Tibial nerve (tissue), 3 donors: ENCODE measurements at regions not wholly inside any gene's neighbourhood (a gene's known extent, or its start where the extent isn't known, plus 50 kb on each side); places are given as distances from the start of the nearest gene placed in this dataset.

ENCODE experiments used
- POLR2A ChIP-seq, 2 donors: fragments of 450-650 bp; IDR thresholded peaks; one replicate each; pipeline ENCODE4 v1.6.1; 2017; ENCODE audit warnings: antibody characterized with exemption in 2 of 2, mild to moderate bottlenecking in 2 of 2, moderate library complexity in 2 of 2
- TF ChIP-seq, protein P1 (sequence below), 5 experiments: fragments of 200-600 bp in 3 of 5; fragments of 450-650 bp in 2 of 5; sonication (generic) in 3 of 5; IDR thresholded peaks; one replicate each; pipeline ENCODE4 v1.5.1; 2016 to 2019; ENCODE audit warnings: antibody characterized with exemption in 5 of 5, mild to moderate bottlenecking in 3 of 5, moderate library complexity in 2 of 5

DNA sequence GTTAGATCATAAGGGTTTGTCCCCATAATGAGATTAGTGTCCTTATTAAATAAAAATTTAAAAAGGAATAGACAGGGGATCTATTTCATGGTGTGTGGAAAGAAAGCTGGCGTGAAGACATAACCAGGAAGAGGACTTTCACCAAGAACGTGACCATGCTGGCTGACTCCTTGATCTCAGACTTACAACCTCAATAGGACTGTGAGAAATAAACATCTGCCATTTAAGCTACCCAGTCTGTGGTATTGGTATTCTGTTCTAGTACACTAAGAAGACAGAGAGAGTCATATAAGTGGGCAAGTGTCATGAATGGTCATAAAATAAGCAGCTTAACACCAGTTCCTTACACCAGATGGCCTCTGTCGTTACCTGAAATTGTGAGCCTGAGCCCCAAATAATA lies 259.4 kb upstream of the CCNG1 start:
- TF ChIP-seq, protein P1, sequence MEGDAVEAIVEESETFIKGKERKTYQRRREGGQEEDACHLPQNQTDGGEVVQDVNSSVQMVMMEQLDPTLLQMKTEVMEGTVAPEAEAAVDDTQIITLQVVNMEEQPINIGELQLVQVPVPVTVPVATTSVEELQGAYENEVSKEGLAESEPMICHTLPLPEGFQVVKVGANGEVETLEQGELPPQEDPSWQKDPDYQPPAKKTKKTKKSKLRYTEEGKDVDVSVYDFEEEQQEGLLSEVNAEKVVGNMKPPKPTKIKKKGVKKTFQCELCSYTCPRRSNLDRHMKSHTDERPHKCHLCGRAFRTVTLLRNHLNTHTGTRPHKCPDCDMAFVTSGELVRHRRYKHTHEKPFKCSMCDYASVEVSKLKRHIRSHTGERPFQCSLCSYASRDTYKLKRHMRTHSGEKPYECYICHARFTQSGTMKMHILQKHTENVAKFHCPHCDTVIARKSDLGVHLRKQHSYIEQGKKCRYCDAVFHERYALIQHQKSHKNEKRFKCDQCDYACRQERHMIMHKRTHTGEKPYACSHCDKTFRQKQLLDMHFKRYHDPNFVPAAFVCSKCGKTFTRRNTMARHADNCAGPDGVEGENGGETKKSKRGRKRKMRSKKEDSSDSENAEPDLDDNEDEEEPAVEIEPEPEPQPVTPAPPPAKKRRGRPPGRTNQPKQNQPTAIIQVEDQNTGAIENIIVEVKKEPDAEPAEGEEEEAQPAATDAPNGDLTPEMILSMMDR (IDR thresholded peaks at IDR 0.05): no peak
- TF ChIP-seq POLR2A (IDR thresholded peaks at IDR 0.05): no peak
